Colonic mucosa (tissue), 4 donors: ENCODE measurements at regions not wholly inside any gene's neighbourhood (a gene's known extent, or its start where the extent isn't known, plus 50 kb on each side); places are given as distances from the start of the nearest gene placed in this dataset.
"Not testable (repeated sequence)": the region's sequence is repeated elsewhere in the genome, so short reads cannot be mapped to it uniquely, and the experiment has no call there.

ENCODE experiments used
- DNase-seq: peaks from one replicate; pipeline ENCODE4 v3.0.0-alpha.2; 2020
- H3K27ac ChIP-seq: fragments of 200-600 bp; one replicate; pipeline ENCODE4 v1.8.0; 2021
- H3K27me3 ChIP-seq: fragments of 200-600 bp; one replicate; pipeline ENCODE4 v1.8.0; 2021
- H3K36me3 ChIP-seq: fragments of 200-600 bp; one replicate; pipeline ENCODE4 v1.8.0; 2021
- H3K4me1 ChIP-seq: fragments of 200-600 bp; one replicate; pipeline ENCODE4 v1.8.0; 2021; ENCODE audit warnings: mild to moderate bottlenecking
- H3K4me3 ChIP-seq: fragments of 200-600 bp; one replicate; pipeline ENCODE4 v1.8.0; 2021
- H3K9ac ChIP-seq, 2 donors: one replicate each; pipeline ENCODE4 v1.7.0; 2013; ENCODE audit warnings: control low read depth in 2 of 2, low read depth in 2 of 2, low read length in 2 of 2
- H3K9me3 ChIP-seq: fragments of 200-600 bp; one replicate; pipeline ENCODE4 v1.8.0; 2021
- intact Hi-C: fragments of 100-400 bp; cut with DNase I; formaldehyde crosslinking; loops from one replicate; pipeline ENCODE4 v1.14.1; 2022
- TF ChIP-seq, protein P1 (sequence below): fragments of 200-600 bp; IDR thresholded peaks from one replicate; pipeline ENCODE4 v1.8.0; 2022; ENCODE audit warnings: antibody characterized with exemption, mild to moderate bottlenecking
- donor health status: healthy.
- donor health status: DM: no; HTN: no; CAD: no.
- donor health status: DM: no; HTN: no; CAD: no.

- Histone ChIP-seq H3K9me3 (no peaks in the 10 kb centered on the region), H3K36me3 (no peaks in the 10 kb centered on the region), H3K27me3 (no peaks in the 10 kb centered on the region), H3K9ac (no peak overlapping the region), H3K4me1 (no peaks in the 10 kb centered on the region), H3K27ac (no peak overlapping the region), H3K4me3 (no peak overlapping the region)
- no peak for DNase-seq
- TF ChIP-seq, protein P1, sequence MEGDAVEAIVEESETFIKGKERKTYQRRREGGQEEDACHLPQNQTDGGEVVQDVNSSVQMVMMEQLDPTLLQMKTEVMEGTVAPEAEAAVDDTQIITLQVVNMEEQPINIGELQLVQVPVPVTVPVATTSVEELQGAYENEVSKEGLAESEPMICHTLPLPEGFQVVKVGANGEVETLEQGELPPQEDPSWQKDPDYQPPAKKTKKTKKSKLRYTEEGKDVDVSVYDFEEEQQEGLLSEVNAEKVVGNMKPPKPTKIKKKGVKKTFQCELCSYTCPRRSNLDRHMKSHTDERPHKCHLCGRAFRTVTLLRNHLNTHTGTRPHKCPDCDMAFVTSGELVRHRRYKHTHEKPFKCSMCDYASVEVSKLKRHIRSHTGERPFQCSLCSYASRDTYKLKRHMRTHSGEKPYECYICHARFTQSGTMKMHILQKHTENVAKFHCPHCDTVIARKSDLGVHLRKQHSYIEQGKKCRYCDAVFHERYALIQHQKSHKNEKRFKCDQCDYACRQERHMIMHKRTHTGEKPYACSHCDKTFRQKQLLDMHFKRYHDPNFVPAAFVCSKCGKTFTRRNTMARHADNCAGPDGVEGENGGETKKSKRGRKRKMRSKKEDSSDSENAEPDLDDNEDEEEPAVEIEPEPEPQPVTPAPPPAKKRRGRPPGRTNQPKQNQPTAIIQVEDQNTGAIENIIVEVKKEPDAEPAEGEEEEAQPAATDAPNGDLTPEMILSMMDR = no peak
- intact Hi-C loops = no loop called here
These were observed 1309.8 kb upstream of the NRXN1 start for GRCh38 chr2:52341732-52342131.

DNA sequence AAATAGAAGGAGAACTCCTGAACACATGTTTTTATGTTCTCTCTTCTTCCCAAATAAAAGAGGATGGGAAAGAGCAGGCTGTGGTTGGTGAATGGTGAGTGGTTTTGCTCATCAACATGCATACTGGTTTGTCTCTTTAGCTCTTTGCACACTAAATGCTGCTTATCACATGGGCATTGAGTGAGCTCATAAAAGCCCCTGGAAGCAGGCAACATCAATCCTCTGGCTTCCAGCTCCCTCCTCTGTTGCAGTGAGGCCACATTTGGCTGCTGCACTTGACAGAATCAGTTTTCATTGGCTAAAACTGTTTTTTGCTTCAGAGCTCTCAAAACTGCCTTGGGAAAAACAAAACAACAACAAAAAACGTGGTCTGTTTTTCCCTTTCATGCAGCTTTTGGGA lies 1308.2 kb upstream of the NRXN1 start:
- no peak overlapping the region for H3K27ac ChIP-seq
- H3K4me1 ChIP-seq = no peaks in the 10 kb centered on the region
- no peaks in the 10 kb centered on the region for H3K27me3 ChIP-seq
- no peak overlapping the region for H3K9ac ChIP-seq
- no peaks in the 10 kb centered on the region for H3K9me3 ChIP-seq
- no peak for DNase-seq
- TF ChIP-seq, protein P1 = no peak
- intact Hi-C loops = no loop called here
- no peak overlapping the region for H3K4me3 ChIP-seq
- H3K36me3 ChIP-seq = no peaks in the 10 kb centered on the region

GRCh38 chr2:52337786-52338185 lies 1305.9 kb upstream of the NRXN1 start:
- H3K9ac ChIP-seq, H3K27ac ChIP-seq, H3K9me3 ChIP-seq, H3K4me3 ChIP-seq, H3K36me3 ChIP-seq, intact Hi-C loops, H3K4me1 ChIP-seq, DNase-seq, H3K27me3 ChIP-seq: not testable (repeated sequence)

DNA sequence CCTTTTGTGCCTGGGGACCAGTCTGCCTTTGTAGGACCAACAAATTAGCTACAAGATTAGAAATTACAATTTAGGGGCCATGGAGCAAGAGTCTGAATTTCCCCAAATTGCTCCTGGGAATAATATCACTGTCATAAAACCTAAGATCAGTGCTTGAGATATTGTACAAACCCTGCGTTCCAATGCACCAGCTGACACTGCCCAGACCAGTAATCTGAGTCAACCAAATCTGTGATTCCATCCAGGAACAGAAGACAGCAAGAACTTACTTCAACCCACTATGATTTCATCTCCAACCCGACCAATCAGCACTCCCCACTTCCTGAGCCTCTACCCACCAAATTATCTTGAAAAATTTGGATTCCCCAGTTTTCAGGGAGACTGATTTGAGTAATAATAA lies 1305.0 kb upstream of the NRXN1 start:
- H3K27me3 ChIP-seq = no peaks in the 10 kb centered on the region
- TF ChIP-seq, protein P1 = no peak
- no peak overlapping the region for H3K27ac ChIP-seq
- intact Hi-C loops = no loop called here
- H3K4me3 ChIP-seq = no peak overlapping the region
- H3K9me3 ChIP-seq = no peaks in the 10 kb centered on the region
- H3K9ac ChIP-seq = no peak overlapping the region
- DNase-seq = no peak
- no peaks in the 10 kb centered on the region for H3K36me3 ChIP-seq
- H3K4me1 ChIP-seq = no peaks in the 10 kb centered on the region

DNA sequence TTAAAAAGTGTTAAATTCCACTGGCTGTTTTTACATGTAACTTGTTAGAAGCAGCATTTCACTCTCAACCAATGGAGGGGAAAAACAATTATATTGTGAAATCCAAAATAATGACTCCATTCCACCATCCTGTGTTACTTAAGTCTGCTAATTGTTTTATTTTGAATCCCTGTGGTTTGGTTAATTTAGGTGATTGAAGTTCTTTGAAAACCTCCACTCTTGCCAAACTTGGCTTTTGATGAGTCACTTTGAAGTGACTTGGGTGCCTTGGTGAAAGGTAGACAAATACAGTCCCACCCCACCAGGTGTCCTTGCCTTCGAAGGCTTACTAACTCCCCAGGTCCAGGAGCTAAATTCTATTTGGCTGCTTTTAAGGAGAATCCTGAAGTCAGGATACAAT lies 1303.8 kb upstream of the NRXN1 start:
- no peak for DNase-seq
- Histone ChIP-seq H3K9me3 (no peaks in the 10 kb centered on the region), H3K9ac (no peak overlapping the region), H3K27me3 (no peaks in the 10 kb centered on the region), H3K4me1 (no peaks in the 10 kb centered on the region), H3K27ac (no peak overlapping the region), H3K4me3 (no peak overlapping the region), H3K36me3 (no peaks in the 10 kb centered on the region)
- intact Hi-C loops = no loop called here
- TF ChIP-seq, protein P1 = no peak

GRCh38 chr2:52334185-52334584 lies 1302.3 kb upstream of the NRXN1 start:
- H3K9me3 ChIP-seq = no peaks in the 10 kb centered on the region
- TF ChIP-seq, protein P1 = no peak
- no peak overlapping the region for H3K27ac ChIP-seq
- H3K4me3 ChIP-seq = no peak overlapping the region
- no peaks in the 10 kb centered on the region for H3K27me3 ChIP-seq
- no peaks in the 10 kb centered on the region for H3K36me3 ChIP-seq
- no peak for DNase-seq
- intact Hi-C loops = no loop called here
- no peak overlapping the region for H3K9ac ChIP-seq
- H3K4me1 ChIP-seq = no peaks in the 10 kb centered on the region
